ENCODE measurements at regions not wholly inside any gene's neighbourhood (a gene's known extent, or its start where the extent isn't known, plus 50 kb on each side); places are given as distances from the start of the nearest gene placed in this dataset.
A peak's percentile ranks its signal among the peaks of the same experiment; 100 is the strongest.

DNA sequence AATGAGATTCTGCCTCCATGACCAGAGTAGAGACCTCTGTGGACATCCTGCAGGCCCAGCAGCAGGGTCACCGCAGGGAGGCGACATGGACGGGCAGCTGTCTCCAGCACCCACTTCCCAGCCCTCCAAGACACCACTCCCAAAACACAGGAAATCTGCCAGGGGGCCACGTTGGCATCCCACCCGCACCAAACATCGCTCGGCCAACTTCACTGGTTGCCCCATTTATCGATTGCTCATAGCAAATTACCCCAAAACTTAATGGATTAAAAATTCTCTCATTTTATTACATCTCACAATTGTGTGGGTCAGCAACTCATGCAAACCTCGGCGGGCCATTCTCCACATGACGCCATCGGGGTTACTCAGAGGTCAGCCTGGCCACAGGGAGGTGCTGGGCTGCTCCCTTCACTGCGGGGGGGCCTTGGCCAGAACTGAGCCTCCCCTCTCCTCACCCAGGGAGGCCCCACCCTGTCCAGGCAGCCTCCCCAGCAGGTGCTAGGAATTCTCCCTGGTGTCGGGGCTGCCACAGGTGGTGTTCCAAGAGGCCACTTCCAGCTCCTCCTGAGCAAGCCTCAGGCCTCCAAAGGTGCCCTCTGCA lies 420.7 kb upstream of the MYT1L start:
- H3K4me3 ChIP-seq: no peak overlapping the region
- no peaks in the 10 kb centered on the region for H3K4me1 ChIP-seq
- no peak overlapping the region for H3K27ac ChIP-seq
- intact Hi-C loops (cut with DNase I; ENCODE audit: low total_unique reads): no loop called here
- 92 to 98% (median 94%) methylated on average over 13 to 14 of the region's 14 CpGs for WGBS, 5 donors
- no peaks in the 10 kb centered on the region for H3K36me3 ChIP-seq
- DNase-seq: peak; percentile 56
- TF ChIP-seq POLR2A (IDR thresholded peaks at IDR 0.05) (no peak), POLR2AphosphoS5 (IDR thresholded peaks at IDR 0.05) (no peak)
- TF ChIP-seq, protein P1, sequence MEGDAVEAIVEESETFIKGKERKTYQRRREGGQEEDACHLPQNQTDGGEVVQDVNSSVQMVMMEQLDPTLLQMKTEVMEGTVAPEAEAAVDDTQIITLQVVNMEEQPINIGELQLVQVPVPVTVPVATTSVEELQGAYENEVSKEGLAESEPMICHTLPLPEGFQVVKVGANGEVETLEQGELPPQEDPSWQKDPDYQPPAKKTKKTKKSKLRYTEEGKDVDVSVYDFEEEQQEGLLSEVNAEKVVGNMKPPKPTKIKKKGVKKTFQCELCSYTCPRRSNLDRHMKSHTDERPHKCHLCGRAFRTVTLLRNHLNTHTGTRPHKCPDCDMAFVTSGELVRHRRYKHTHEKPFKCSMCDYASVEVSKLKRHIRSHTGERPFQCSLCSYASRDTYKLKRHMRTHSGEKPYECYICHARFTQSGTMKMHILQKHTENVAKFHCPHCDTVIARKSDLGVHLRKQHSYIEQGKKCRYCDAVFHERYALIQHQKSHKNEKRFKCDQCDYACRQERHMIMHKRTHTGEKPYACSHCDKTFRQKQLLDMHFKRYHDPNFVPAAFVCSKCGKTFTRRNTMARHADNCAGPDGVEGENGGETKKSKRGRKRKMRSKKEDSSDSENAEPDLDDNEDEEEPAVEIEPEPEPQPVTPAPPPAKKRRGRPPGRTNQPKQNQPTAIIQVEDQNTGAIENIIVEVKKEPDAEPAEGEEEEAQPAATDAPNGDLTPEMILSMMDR (IDR thresholded peaks at IDR 0.05 in 8 of 11, conservative IDR thresholded peaks at IDR 0.05 in 3 of 11): no peak
- no peaks in the 10 kb centered on the region for H3K27me3 ChIP-seq (replicated peaks in 1 of 7)
- H3K9me3 ChIP-seq: peaks cover 0 to 45% (median 22%) of the 10 kb centered on the region in 8 donors

DNA sequence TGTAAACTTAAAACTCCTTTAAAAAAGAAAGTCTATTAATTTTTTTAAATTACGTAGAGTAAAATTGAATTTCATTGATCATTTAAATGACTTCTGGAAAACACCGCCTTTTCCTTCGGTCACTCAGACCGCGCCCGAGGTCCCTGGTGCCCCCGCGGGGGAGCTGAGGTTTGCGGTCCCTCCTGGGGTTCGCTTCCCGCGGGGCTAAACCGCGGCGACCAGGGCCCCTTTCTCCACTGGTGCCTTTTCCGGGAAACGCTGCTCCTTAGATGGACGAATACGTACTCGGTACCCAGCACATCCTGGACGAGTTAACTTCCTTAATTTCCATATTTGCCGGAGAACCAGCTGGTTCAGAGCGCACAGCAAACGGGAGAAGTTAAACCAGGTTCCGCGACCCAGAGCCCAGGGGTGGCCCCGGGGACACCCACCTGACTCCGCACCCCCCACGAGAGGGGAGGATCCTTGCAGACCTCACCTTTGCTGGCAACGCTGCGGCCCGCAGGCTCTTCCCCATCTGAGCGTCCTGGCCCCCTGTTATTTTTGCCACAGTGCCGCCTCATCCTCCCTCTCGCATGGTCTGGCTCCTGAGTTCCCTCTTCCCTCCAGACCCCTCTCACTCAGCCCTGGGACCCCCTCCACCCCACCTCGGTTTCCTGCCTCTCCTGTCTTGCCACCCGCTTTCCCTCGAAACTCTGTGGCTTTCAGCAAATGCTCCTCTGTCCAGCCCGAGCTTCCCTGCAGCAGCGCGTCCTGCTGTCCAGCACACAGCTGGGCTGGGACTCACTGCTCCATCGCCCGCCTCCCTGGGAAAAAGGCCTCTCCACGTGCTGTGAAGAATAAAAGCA lies 420.0 kb upstream of the MYT1L start:
- no peaks in the 10 kb centered on the region for H3K4me1 ChIP-seq
- TF ChIP-seq POLR2A (IDR thresholded peaks at IDR 0.05) (no peak), POLR2AphosphoS5 (IDR thresholded peaks at IDR 0.05) (no peak)
- TF ChIP-seq, protein P1 (IDR thresholded peaks at IDR 0.05 in 8 of 11, conservative IDR thresholded peaks at IDR 0.05 in 3 of 11): no peak
- WGBS, 5 donors: 92 to 97% (median 94%) methylated on average over 43 to 44 of the region's 44 CpGs
- no peaks in the 10 kb centered on the region for H3K27me3 ChIP-seq (replicated peaks in 1 of 7)
- peak; percentile 48 for DNase-seq
- H3K4me3 ChIP-seq: no peak overlapping the region
- intact Hi-C loops (cut with DNase I; ENCODE audit: low total_unique reads): no loop called here
- H3K36me3 ChIP-seq: no peaks in the 10 kb centered on the region
- H3K27ac ChIP-seq: no peak overlapping the region
- H3K9me3 ChIP-seq: peaks cover 0 to 45% (median 22%) of the 10 kb centered on the region in 8 donors

DNA sequence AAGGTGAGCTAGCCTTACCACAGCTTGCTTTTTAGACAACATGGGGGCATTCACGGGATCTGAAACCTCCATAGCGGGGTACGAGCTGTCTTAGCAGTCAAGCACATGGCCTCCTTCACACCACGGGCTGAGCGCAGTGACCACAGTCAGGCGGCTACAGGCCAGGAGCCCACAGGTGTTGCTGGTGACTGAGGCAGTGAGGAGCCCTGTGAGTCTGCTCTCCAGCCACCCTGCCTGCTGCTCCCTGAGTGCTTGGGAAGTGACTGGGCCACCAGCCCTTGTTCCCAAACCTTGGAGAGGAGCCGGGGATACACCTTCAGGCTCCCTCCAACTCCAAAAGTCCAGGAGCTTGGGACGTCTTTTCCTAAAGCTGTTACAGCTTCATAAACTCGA lies 418.1 kb upstream of the MYT1L start:
- no peak for TF ChIP-seq POLR2AphosphoS5 (IDR thresholded peaks at IDR 0.05)
- TF ChIP-seq, protein P1 (IDR thresholded peaks at IDR 0.05 in 8 of 11, conservative IDR thresholded peaks at IDR 0.05 in 3 of 11): no peak
- TF ChIP-seq POLR2A (IDR thresholded peaks at IDR 0.05): no peak
- intact Hi-C loops (cut with DNase I; ENCODE audit: low total_unique reads): no loop called here

More for the DNA sequence above, 418.1 kb upstream of the MYT1L start:
- DNase-seq: peak; percentile 71
- no peaks in the 10 kb centered on the region for H3K4me1 ChIP-seq
- H3K27me3 ChIP-seq (replicated peaks in 1 of 7): no peaks in the 10 kb centered on the region
- 80 to 95% (median 88%) methylated on average over 3 to 9 of the region's 9 CpGs for WGBS, 5 donors
- H3K9me3 ChIP-seq: peaks cover 0 to 34% (median 18%) of the 10 kb centered on the region in 8 donors
- no peak overlapping the region for H3K27ac ChIP-seq
- no peaks in the 10 kb centered on the region for H3K36me3 ChIP-seq
- H3K4me3 ChIP-seq: no peak overlapping the region

Measured in spleen (tissue), 11 donors.